ENCODE measurements at regions not wholly inside any gene's neighbourhood (a gene's known extent, or its start where the extent isn't known, plus 50 kb on each side); places are given as distances from the start of the nearest gene placed in this dataset.
"Not testable (repeated sequence)": the region's sequence is repeated elsewhere in the genome, so short reads cannot be mapped to it uniquely, and the experiment has no call there.

GRCh38 chr6:169093770-169094551, 159.7 kb downstream of the THBS2 start:
- DNase-seq (ENCODE audit: low read depth, low spot score): no peak
- Histone ChIP-seq H3K36me3 (ENCODE audit: insufficient read depth, low read length) (no peaks in the 10 kb centered on the region), H3K9ac (ENCODE audit: insufficient read length) (no peak overlapping the region), H3K4me3 (no peak overlapping the region), H3K9me3 (ENCODE audit: low read depth, low read length) (no peaks in the 10 kb centered on the region), H3K27ac (no peak overlapping the region)
- TF ChIP-seq POLR2AphosphoS5 (IDR thresholded peaks at IDR 0.05; ENCODE audit: borderline replicate concordance, low read depth, low read length) (no peak), FOXP2 (optimal IDR thresholded peaks at IDR 0.05; ENCODE audit: control extremely low read depth, extremely low read length, insufficient read depth) (no peak), EZH2 (IDR thresholded peaks at IDR 0.05) (no peak)

GRCh38 chr6:169093066-169093723, 160.5 kb downstream of the THBS2 start:
- no peak for DNase-seq (ENCODE audit: low read depth, low spot score)
- H3K4me3 ChIP-seq: no peak overlapping the region
- H3K9ac ChIP-seq (ENCODE audit: insufficient read length): no peak overlapping the region
- no peak overlapping the region for H3K27ac ChIP-seq
- no peaks in the 10 kb centered on the region for H3K9me3 ChIP-seq (ENCODE audit: low read depth, low read length)
- TF ChIP-seq FOXP2 (optimal IDR thresholded peaks at IDR 0.05; ENCODE audit: control extremely low read depth, extremely low read length, insufficient read depth) (no peak), EZH2 (IDR thresholded peaks at IDR 0.05) (no peak), POLR2AphosphoS5 (IDR thresholded peaks at IDR 0.05; ENCODE audit: borderline replicate concordance, low read depth, low read length) (no peak)
- H3K36me3 ChIP-seq (ENCODE audit: insufficient read depth, low read length): no peaks in the 10 kb centered on the region

- TF ChIP-seq EZH2 (IDR thresholded peaks at IDR 0.05) (no peak), POLR2AphosphoS5 (IDR thresholded peaks at IDR 0.05; ENCODE audit: borderline replicate concordance, low read depth, low read length) (no peak), FOXP2 (optimal IDR thresholded peaks at IDR 0.05; ENCODE audit: control extremely low read depth, extremely low read length, insufficient read depth) (no peak)
- H3K27ac ChIP-seq: no peak overlapping the region
Measured at GRCh38 chr6:169092375-169092774, 161.3 kb downstream of the THBS2 start.

GRCh38 chr6:169090514-169091127, 163.0 kb downstream of the THBS2 start:
- H3K36me3 ChIP-seq (ENCODE audit: insufficient read depth, low read length); DNase-seq (ENCODE audit: low read depth, low spot score); H3K27ac ChIP-seq; H3K9me3 ChIP-seq (ENCODE audit: low read depth, low read length); H3K9ac ChIP-seq (ENCODE audit: insufficient read length); H3K4me3 ChIP-seq: not testable (repeated sequence)

More at GRCh38 chr6:169092375-169092774, 161.3 kb downstream of the THBS2 start:
- Histone ChIP-seq H3K9me3 (ENCODE audit: low read depth, low read length) (no peaks in the 10 kb centered on the region), H3K36me3 (ENCODE audit: insufficient read depth, low read length) (no peaks in the 10 kb centered on the region), H3K9ac (ENCODE audit: insufficient read length) (no peak overlapping the region), H3K4me3 (no peak overlapping the region)
- no peak for DNase-seq (ENCODE audit: low read depth, low spot score)

GRCh38 chr6:169088762-169089161, 164.9 kb downstream of the THBS2 start:
- H3K4me3 ChIP-seq: no peak overlapping the region
- DNase-seq (ENCODE audit: low read depth, low spot score): no peak
- H3K36me3 ChIP-seq (ENCODE audit: insufficient read depth, low read length): no peaks in the 10 kb centered on the region
- no peak overlapping the region for H3K27ac ChIP-seq
- no peak overlapping the region for H3K9ac ChIP-seq (ENCODE audit: insufficient read length)
- H3K9me3 ChIP-seq (ENCODE audit: low read depth, low read length): no peaks in the 10 kb centered on the region
- no peak for TF ChIP-seq POLR2AphosphoS5 (IDR thresholded peaks at IDR 0.05; ENCODE audit: borderline replicate concordance, low read depth, low read length)
- no peak for TF ChIP-seq EZH2 (IDR thresholded peaks at IDR 0.05)
- no peak for TF ChIP-seq FOXP2 (optimal IDR thresholded peaks at IDR 0.05; ENCODE audit: control extremely low read depth, extremely low read length, insufficient read depth)

- DNase-seq (ENCODE audit: low read depth, low spot score): no peak
- Histone ChIP-seq H3K9me3 (ENCODE audit: low read depth, low read length) (no peaks in the 10 kb centered on the region), H3K36me3 (ENCODE audit: insufficient read depth, low read length) (no peaks in the 10 kb centered on the region), H3K9ac (ENCODE audit: insufficient read length) (no peak overlapping the region), H3K27ac (no peak overlapping the region), H3K4me3 (no peak overlapping the region)
- TF ChIP-seq FOXP2 (optimal IDR thresholded peaks at IDR 0.05; ENCODE audit: control extremely low read depth, extremely low read length, insufficient read depth) (no peak), EZH2 (IDR thresholded peaks at IDR 0.05) (no peak), POLR2AphosphoS5 (IDR thresholded peaks at IDR 0.05; ENCODE audit: borderline replicate concordance, low read depth, low read length) (no peak)
Measured at GRCh38 chr6:169087443-169088041, 166.1 kb downstream of the THBS2 start.

GRCh38 chr6:169086616-169087015, 167.0 kb downstream of the THBS2 start:
- not testable (repeated sequence) for H3K9ac ChIP-seq (ENCODE audit: insufficient read length); H3K4me3 ChIP-seq; H3K36me3 ChIP-seq (ENCODE audit: insufficient read depth, low read length); H3K27ac ChIP-seq; H3K9me3 ChIP-seq (ENCODE audit: low read depth, low read length); DNase-seq (ENCODE audit: low read depth, low spot score)

GRCh38 chr6:169086020-169086419, 167.6 kb downstream of the THBS2 start:
- no peaks in the 10 kb centered on the region for H3K9me3 ChIP-seq (ENCODE audit: low read depth, low read length)
- no peak overlapping the region for H3K9ac ChIP-seq (ENCODE audit: insufficient read length)
- no peak for TF ChIP-seq POLR2AphosphoS5 (IDR thresholded peaks at IDR 0.05; ENCODE audit: borderline replicate concordance, low read depth, low read length)
- no peak for TF ChIP-seq EZH2 (IDR thresholded peaks at IDR 0.05)
- TF ChIP-seq FOXP2 (optimal IDR thresholded peaks at IDR 0.05; ENCODE audit: control extremely low read depth, extremely low read length, insufficient read depth): no peak
- no peak overlapping the region for H3K4me3 ChIP-seq
- DNase-seq (ENCODE audit: low read depth, low spot score): no peak
- H3K27ac ChIP-seq: no peak overlapping the region; the same call in 1 of the 2 replicates
- H3K36me3 ChIP-seq (ENCODE audit: insufficient read depth, low read length): no peaks in the 10 kb centered on the region
